ENCODE measurements at regions not wholly inside any gene's neighbourhood (a gene's known extent, or its start where the extent isn't known, plus 50 kb on each side); places are given as distances from the start of the nearest gene placed in this dataset.

- no peak overlapping the region for H3K23ac ChIP-seq (ENCODE audit: low read length)
- WGBS (ENCODE audit: extremely low coverage, insufficient coverage, low lambda C conversion rate): no CpG with 5 or more reads among the region's 1 CpG
- H2BK120ac ChIP-seq (ENCODE audit: low read depth, low read length): no peak overlapping the region
- no peaks in the 10 kb centered on the region for H3K27me3 ChIP-seq (ENCODE audit: insufficient read depth, low read length, poor library complexity)
- no peak overlapping the region for H3K18ac ChIP-seq (ENCODE audit: low read length)
- no peak overlapping the region for H3K4me2 ChIP-seq (ENCODE audit: low read length)
- no peak overlapping the region for H4K5ac ChIP-seq (ENCODE audit: low read length)
- H3K79me2 ChIP-seq (ENCODE audit: control insufficient read depth, insufficient read depth, low read length): no peaks in the 10 kb centered on the region
- H3K9ac ChIP-seq (ENCODE audit: low read length): no peak overlapping the region
- no peaks in the 10 kb centered on the region for H3K79me1 ChIP-seq (ENCODE audit: low read length)
- no peak overlapping the region for H2BK5ac ChIP-seq (ENCODE audit: low read length)
- DNase-seq: no peak
- H3K56ac ChIP-seq (ENCODE audit: low read length): no peak overlapping the region
- H2AK5ac ChIP-seq (ENCODE audit: low read length): no peak overlapping the region
- no peaks in the 10 kb centered on the region for H3K4me1 ChIP-seq (ENCODE audit: control insufficient read depth, low read depth, low read length)
- H3K4ac ChIP-seq (ENCODE audit: low read depth, low read length): no peak overlapping the region
- no peak overlapping the region for H3K4me3 ChIP-seq (ENCODE audit: low read length)
- no peaks in the 10 kb centered on the region for H3K36me3 ChIP-seq (ENCODE audit: control insufficient read depth, insufficient read depth, low read length)
- H3K27ac ChIP-seq (ENCODE audit: low read depth, low read length): no peak overlapping the region
- H2BK15ac ChIP-seq (replicated peaks; ENCODE audit: low read depth): no peak overlapping the region
- H4K8ac ChIP-seq (ENCODE audit: low read depth, low read length): no peak overlapping the region
Observed at GRCh38 chr7:42534441-42534840, 297.4 kb upstream of the GLI3 start.

- Histone ChIP-seq H3K18ac (ENCODE audit: low read length) (no peak overlapping the region), H3K79me2 (ENCODE audit: control insufficient read depth, insufficient read depth, low read length) (no peaks in the 10 kb centered on the region), H2AK5ac (ENCODE audit: low read length) (no peak overlapping the region), H3K79me1 (ENCODE audit: low read length) (no peaks in the 10 kb centered on the region), H4K8ac (ENCODE audit: low read depth, low read length) (no peak overlapping the region), H3K36me3 (ENCODE audit: control insufficient read depth, insufficient read depth, low read length) (no peaks in the 10 kb centered on the region), H3K4ac (ENCODE audit: low read depth, low read length) (no peak overlapping the region), H3K9ac (ENCODE audit: low read length) (no peak overlapping the region), H4K5ac (ENCODE audit: low read length) (no peak overlapping the region), H3K4me1 (ENCODE audit: control insufficient read depth, low read depth, low read length) (no peaks in the 10 kb centered on the region), H2BK5ac (ENCODE audit: low read length) (no peak overlapping the region), H3K27me3 (ENCODE audit: insufficient read depth, low read length, poor library complexity) (no peaks in the 10 kb centered on the region), H3K23ac (ENCODE audit: low read length) (no peak overlapping the region), H2BK120ac (ENCODE audit: low read depth, low read length) (no peak overlapping the region), H3K4me3 (ENCODE audit: low read length) (no peak overlapping the region), H2BK15ac (replicated peaks; ENCODE audit: low read depth) (no peak overlapping the region), H3K56ac (ENCODE audit: low read length) (peak overlapping the region; percentile 34), H3K4me2 (ENCODE audit: low read length) (no peak overlapping the region), H3K27ac (ENCODE audit: low read depth, low read length) (no peak overlapping the region)
- no CpG with 5 or more reads among the region's 2 CpGs for WGBS (ENCODE audit: extremely low coverage, insufficient coverage, low lambda C conversion rate)
- peak; percentile 85 for DNase-seq
Observed at GRCh38 chr7:42527004-42527403, 290.0 kb upstream of the GLI3 start.

GRCh38 chr7:42522227-42522991 lies 285.4 kb upstream of the GLI3 start:
- Histone ChIP-seq H2BK120ac (ENCODE audit: low read depth, low read length) (no peak overlapping the region), H3K4me2 (ENCODE audit: low read length) (no peak overlapping the region), H3K27me3 (ENCODE audit: insufficient read depth, low read length, poor library complexity) (no peaks in the 10 kb centered on the region), H4K8ac (ENCODE audit: low read depth, low read length) (no peak overlapping the region), H3K79me2 (ENCODE audit: control insufficient read depth, insufficient read depth, low read length) (no peaks in the 10 kb centered on the region), H3K27ac (ENCODE audit: low read depth, low read length) (no peak overlapping the region), H3K79me1 (ENCODE audit: low read length) (no peaks in the 10 kb centered on the region), H4K5ac (ENCODE audit: low read length) (no peak overlapping the region), H3K4me1 (ENCODE audit: control insufficient read depth, low read depth, low read length) (no peaks in the 10 kb centered on the region), H3K18ac (ENCODE audit: low read length) (no peak overlapping the region), H3K23ac (ENCODE audit: low read length) (no peak overlapping the region), H3K36me3 (ENCODE audit: control insufficient read depth, insufficient read depth, low read length) (no peaks in the 10 kb centered on the region), H3K4ac (ENCODE audit: low read depth, low read length) (no peak overlapping the region), H3K56ac (ENCODE audit: low read length) (no peak overlapping the region), H2AK5ac (ENCODE audit: low read length) (no peak overlapping the region), H3K4me3 (ENCODE audit: low read length) (no peak overlapping the region), H3K9ac (ENCODE audit: low read length) (no peak overlapping the region), H2BK5ac (ENCODE audit: low read length) (no peak overlapping the region), H2BK15ac (replicated peaks; ENCODE audit: low read depth) (no peak overlapping the region)
- WGBS (ENCODE audit: extremely low coverage, insufficient coverage, low lambda C conversion rate): no CpG with 5 or more reads among the region's 19 CpGs
- DNase-seq: peak; percentile 60

GRCh38 chr7:42511027-42511426 lies 274.0 kb upstream of the GLI3 start:
- H3K79me1 ChIP-seq (ENCODE audit: low read length): no peaks in the 10 kb centered on the region
- no peak overlapping the region for H2BK5ac ChIP-seq (ENCODE audit: low read length)
- H3K9ac ChIP-seq (ENCODE audit: low read length): no peak overlapping the region
- no peaks in the 10 kb centered on the region for H3K36me3 ChIP-seq (ENCODE audit: control insufficient read depth, insufficient read depth, low read length)
- no peak overlapping the region for H3K4ac ChIP-seq (ENCODE audit: low read depth, low read length)
- H3K4me3 ChIP-seq (ENCODE audit: low read length): no peak overlapping the region
- H4K8ac ChIP-seq (ENCODE audit: low read depth, low read length): no peak overlapping the region
- H3K27me3 ChIP-seq (ENCODE audit: insufficient read depth, low read length, poor library complexity): no peaks in the 10 kb centered on the region
- no peak overlapping the region for H3K18ac ChIP-seq (ENCODE audit: low read length)
- no peak overlapping the region for H2BK120ac ChIP-seq (ENCODE audit: low read depth, low read length)
- H2AK5ac ChIP-seq (ENCODE audit: low read length): no peak overlapping the region
- H3K56ac ChIP-seq (ENCODE audit: low read length): no peak overlapping the region
- no peaks in the 10 kb centered on the region for H3K4me1 ChIP-seq (ENCODE audit: control insufficient read depth, low read depth, low read length)
- H3K23ac ChIP-seq (ENCODE audit: low read length): no peak overlapping the region
- H3K79me2 ChIP-seq (ENCODE audit: control insufficient read depth, insufficient read depth, low read length): no peaks in the 10 kb centered on the region
- DNase-seq: peak; percentile 71
- H4K5ac ChIP-seq (ENCODE audit: low read length): no peak overlapping the region
- WGBS (ENCODE audit: extremely low coverage, insufficient coverage, low lambda C conversion rate): no CpG with 5 or more reads among the region's 2 CpGs
- no peak overlapping the region for H3K4me2 ChIP-seq (ENCODE audit: low read length)
- no peak overlapping the region for H2BK15ac ChIP-seq (replicated peaks; ENCODE audit: low read depth)
- no peak overlapping the region for H3K27ac ChIP-seq (ENCODE audit: low read depth, low read length)

- Histone ChIP-seq H3K36me3 (ENCODE audit: control insufficient read depth, insufficient read depth, low read length) (no peaks in the 10 kb centered on the region), H3K79me1 (ENCODE audit: low read length) (no peaks in the 10 kb centered on the region), H3K4me2 (ENCODE audit: low read length) (no peak overlapping the region), H4K5ac (ENCODE audit: low read length) (no peak overlapping the region), H3K9ac (ENCODE audit: low read length) (no peak overlapping the region), H4K8ac (ENCODE audit: low read depth, low read length) (no peak overlapping the region), H3K56ac (ENCODE audit: low read length) (no peak overlapping the region), H2BK120ac (ENCODE audit: low read depth, low read length) (no peak overlapping the region), H3K18ac (ENCODE audit: low read length) (no peak overlapping the region), H3K4me1 (ENCODE audit: control insufficient read depth, low read depth, low read length) (no peaks in the 10 kb centered on the region), H3K4me3 (ENCODE audit: low read length) (no peak overlapping the region), H3K23ac (ENCODE audit: low read length) (no peak overlapping the region), H2BK15ac (replicated peaks; ENCODE audit: low read depth) (no peak overlapping the region), H3K4ac (ENCODE audit: low read depth, low read length) (no peak overlapping the region), H2BK5ac (ENCODE audit: low read length) (no peak overlapping the region), H3K79me2 (ENCODE audit: control insufficient read depth, insufficient read depth, low read length) (no peaks in the 10 kb centered on the region), H2AK5ac (ENCODE audit: low read length) (no peak overlapping the region), H3K27me3 (ENCODE audit: insufficient read depth, low read length, poor library complexity) (no peaks in the 10 kb centered on the region), H3K27ac (ENCODE audit: low read depth, low read length) (no peak overlapping the region)
- WGBS (ENCODE audit: extremely low coverage, insufficient coverage, low lambda C conversion rate): no CpG with 5 or more reads among the region's 1 CpG
- DNase-seq: no peak
Observed at GRCh38 chr7:42506097-42506496, 269.1 kb upstream of the GLI3 start.

- no peak overlapping the region for H3K4me2 ChIP-seq (ENCODE audit: low read length)
- no peaks in the 10 kb centered on the region for H3K27me3 ChIP-seq (ENCODE audit: insufficient read depth, low read length, poor library complexity)
- H3K36me3 ChIP-seq (ENCODE audit: control insufficient read depth, insufficient read depth, low read length): no peaks in the 10 kb centered on the region
- no peak overlapping the region for H3K23ac ChIP-seq (ENCODE audit: low read length)
- H2AK5ac ChIP-seq (ENCODE audit: low read length): no peak overlapping the region
- H3K4me3 ChIP-seq (ENCODE audit: low read length): no peak overlapping the region
- H3K56ac ChIP-seq (ENCODE audit: low read length): no peak overlapping the region
- no peak overlapping the region for H2BK5ac ChIP-seq (ENCODE audit: low read length)
- H2BK120ac ChIP-seq (ENCODE audit: low read depth, low read length): no peak overlapping the region
- H3K4me1 ChIP-seq (ENCODE audit: control insufficient read depth, low read depth, low read length): no peaks in the 10 kb centered on the region
- no peak overlapping the region for H3K27ac ChIP-seq (ENCODE audit: low read depth, low read length)
- H4K5ac ChIP-seq (ENCODE audit: low read length): no peak overlapping the region
- H3K79me1 ChIP-seq (ENCODE audit: low read length): no peaks in the 10 kb centered on the region
- H3K79me2 ChIP-seq (ENCODE audit: control insufficient read depth, insufficient read depth, low read length): no peaks in the 10 kb centered on the region
- H3K9ac ChIP-seq (ENCODE audit: low read length): no peak overlapping the region
- H2BK15ac ChIP-seq (replicated peaks; ENCODE audit: low read depth): no peak overlapping the region
- no peak for DNase-seq
- H3K18ac ChIP-seq (ENCODE audit: low read length): no peak overlapping the region
- no peak overlapping the region for H3K4ac ChIP-seq (ENCODE audit: low read depth, low read length)
- no peak overlapping the region for H4K8ac ChIP-seq (ENCODE audit: low read depth, low read length)
- WGBS (ENCODE audit: extremely low coverage, insufficient coverage, low lambda C conversion rate): no CpG with 5 or more reads among the region's 1 CpG
Observed at GRCh38 chr7:42502022-42502421, 265.0 kb upstream of the GLI3 start.

All from mesendoderm (in vitro differentiated cells).